HG03025 (cell line): ENCODE measurements at regions not wholly inside any gene's neighbourhood (a gene's known extent, or its start where the extent isn't known, plus 50 kb on each side); places are given as distances from the start of the nearest gene placed in this dataset.

Experiments
- ATAC-seq: cut with Tn5 transposase; IDR thresholded peaks from one replicate; pipeline ENCODE4 v1.9.1; 2021; ENCODE audit warnings: mild to moderate bottlenecking, moderate library complexity; ENCODE audit not compliant: unreplicated experiment, low FRiP score

DNA sequence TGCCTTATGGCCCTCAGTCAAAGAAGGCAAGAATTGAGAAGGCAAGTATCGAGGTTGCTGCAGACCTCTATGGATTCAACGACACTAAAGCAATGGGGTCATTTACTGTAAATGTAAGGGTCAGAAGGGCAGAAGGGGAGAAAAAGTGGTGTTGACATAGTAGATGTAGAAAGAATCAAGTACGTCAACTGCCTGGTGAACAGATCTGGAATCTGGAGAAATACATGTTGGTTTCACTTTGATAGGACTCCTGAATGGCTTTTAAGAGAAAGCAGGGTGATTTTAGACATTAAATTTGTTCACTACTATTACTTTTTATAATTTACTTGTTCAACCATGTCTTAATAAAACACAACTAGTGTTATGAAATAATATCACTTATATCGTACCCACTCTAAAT is 81.3 kb upstream of the FSTL5 start:
- no peak for ATAC-seq

DNA sequence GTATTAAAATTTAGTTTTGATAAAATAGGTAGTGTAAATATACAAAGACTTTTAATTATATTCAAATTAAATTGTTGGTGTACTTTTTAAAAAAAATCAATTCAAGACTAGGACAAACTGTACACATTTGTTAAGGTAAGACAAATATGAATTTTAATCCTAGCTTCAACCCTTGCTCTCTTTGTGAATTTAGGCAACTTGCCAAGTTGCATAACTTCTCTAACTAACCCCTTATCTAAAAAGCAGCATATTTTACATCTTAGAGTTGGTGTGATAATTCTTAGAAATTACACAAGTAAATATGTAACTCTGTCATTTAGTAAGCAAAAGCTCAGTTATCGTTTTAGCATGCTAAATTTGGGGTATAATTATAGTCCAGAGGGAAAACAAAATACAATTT is 78.1 kb upstream of the FSTL5 start:
- ATAC-seq: no peak

DNA sequence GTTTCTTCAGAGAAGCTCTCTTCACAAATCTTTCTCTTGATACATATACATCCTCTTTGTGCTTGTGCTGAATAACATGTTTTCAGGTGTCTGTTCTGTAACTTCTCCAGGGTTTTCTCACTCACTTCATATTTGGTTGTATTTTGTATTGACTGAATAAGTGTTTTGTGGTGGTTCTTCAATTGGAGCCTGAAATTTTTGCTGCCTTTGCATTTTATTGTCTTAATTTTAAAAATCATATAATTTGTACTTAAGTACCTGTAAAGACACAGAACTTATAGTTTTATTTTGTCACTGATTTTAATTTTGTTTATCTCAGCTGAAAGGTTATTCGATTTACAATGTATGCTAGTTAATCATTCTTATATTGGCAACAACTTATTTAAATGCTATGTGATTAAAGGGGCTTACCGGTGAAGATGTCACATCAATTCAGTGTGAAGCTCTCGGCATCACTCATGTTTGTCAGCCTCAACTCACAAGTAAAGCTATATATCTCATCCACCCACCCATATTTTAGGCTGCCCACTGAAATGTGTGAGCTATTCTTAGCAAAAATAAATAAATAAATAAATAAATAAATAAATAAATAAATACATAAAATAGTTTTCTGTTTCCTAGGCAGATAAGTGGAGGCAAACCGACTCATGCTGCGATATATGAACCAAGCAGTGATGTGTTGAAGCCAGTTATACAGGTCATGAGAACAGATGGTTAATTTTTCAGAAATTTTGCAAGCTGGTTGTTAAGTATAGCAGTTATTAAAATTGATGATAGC is 76.4 kb upstream of the FSTL5 start:
- ATAC-seq: no peak

DNA sequence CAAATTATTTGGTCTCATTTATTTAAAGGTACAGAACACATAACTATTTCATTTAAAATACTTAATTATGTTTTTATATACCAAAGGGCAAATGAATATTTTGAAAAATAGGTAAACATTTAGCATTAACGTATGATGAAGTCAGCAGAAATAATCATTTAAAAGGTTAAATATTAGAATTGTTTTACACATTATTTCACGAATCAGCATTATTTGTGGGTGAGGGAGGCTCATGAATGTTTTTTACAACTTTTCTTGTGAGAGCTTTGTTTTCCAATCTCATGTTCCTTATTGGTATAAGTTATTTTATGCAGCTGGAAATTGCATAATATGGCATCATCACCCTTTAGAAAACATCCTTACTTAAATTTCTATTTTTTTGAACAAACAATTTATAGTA is 73.9 kb upstream of the FSTL5 start:
- ATAC-seq: no peak

DNA sequence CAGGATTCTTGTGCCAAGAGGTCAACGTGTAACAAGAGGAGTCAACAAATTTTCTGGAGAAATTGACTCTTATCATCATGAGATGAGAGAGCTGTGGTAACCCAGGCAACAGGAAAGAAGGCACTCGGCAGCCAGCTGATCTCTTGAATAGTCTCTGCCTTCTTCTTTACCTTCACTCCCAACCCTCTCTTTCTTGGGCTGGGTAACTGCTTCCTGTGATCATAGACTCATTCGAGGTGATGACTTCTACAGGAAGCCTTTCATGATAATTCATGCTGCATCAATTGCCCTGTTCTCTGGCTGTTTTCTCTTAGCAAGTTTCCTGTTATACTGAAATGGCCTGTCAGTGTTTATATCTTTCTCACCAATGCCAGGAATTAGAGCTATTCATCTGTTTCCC is 70.8 kb upstream of the FSTL5 start:
- no peak for ATAC-seq

DNA sequence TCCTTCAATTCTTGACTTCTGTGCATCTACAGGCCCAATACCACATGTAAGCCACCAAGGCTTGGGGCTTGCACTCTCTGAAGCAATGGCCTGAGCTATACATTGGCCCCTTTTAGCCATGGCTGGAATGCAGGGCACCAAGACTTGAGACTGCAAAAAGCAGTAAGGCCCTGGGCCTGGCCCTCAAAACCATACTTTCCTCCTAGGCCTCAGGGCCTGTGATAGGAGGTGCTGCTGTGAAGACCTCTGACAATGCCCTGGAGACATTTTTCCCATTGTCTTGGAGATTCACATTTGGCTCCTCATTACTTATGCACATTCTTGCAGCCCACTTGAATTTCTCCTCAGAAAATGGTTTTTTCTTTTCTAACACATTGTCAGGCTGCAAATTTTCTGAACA is 68.5 kb upstream of the FSTL5 start:
- no peak for ATAC-seq

DNA sequence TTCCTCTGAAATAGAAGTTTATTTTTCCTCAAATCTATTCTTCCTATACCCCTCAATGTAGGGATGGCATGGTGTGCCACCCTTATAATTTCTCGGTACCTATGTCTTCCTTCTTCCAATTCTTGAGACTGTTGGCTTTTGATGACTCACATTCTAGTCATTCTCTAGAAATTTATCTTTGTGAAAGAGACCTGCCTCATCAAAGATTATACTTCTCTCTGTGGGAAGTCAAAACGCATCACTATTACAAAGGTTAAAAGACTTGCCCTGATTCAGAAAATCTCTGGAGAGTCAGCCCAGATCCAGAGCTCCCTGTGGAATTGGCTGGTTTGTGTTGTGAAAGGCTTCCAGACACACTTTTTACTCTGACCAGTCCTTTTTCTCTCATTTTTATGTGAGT is 65.9 kb upstream of the FSTL5 start:
- no peak for ATAC-seq

- ATAC-seq: no peak
These were observed 57.3 kb upstream of the FSTL5 start for GRCh38 chr4:162221148-162221547.
